Activated CD4-positive, alpha-beta memory T cell treated with anti-CD3 and anti-CD28 coated beads, Interleukin-2, amount 10 ng/mL, durations not matched to agents 7 days and 5 days (primary cell): ENCODE measurements at regions not wholly inside any gene's neighbourhood (a gene's known extent, or its start where the extent isn't known, plus 50 kb on each side); places are given as distances from the start of the nearest gene placed in this dataset.

ENCODE experiments used
- CTCF ChIA-PET: fragments of 350-600 bp; sonication (Branson Sonifier 250); formaldehyde crosslinking; loops from one replicate; lab custom pipeline; 2021; ENCODE audit warnings: antibody characterized with exemption, inconsistent platforms; lab: Charles Lee
- POLR2A ChIA-PET: fragments of 350-600 bp; sonication (Branson Sonifier 250); formaldehyde crosslinking; loops from one replicate; lab custom pipeline; 2021; ENCODE audit warnings: antibody characterized with exemption; lab: Charles Lee
- DNase-seq: peaks from one replicate; pipeline ENCODE4 v3.0.0-alpha.2; 2020
- H3K27ac Mint-ChIP-seq: one replicate; pipeline ENCODE4 v1.8.0; 2021; ENCODE audit warnings: mild to moderate bottlenecking, mixed read lengths
- H3K27me3 Mint-ChIP-seq: one replicate; pipeline ENCODE4 v1.8.0; 2021; ENCODE audit warnings: mixed read lengths
- H3K36me3 Mint-ChIP-seq: one replicate; pipeline ENCODE4 v1.8.0; 2021; ENCODE audit warnings: low read depth, mixed read lengths
- H3K4me1 Mint-ChIP-seq: one replicate; pipeline ENCODE4 v1.8.0; 2021; ENCODE audit warnings: mixed read lengths
- H3K4me3 Mint-ChIP-seq: one replicate; pipeline ENCODE4 v1.8.0; 2021; ENCODE audit warnings: mild to moderate bottlenecking, mixed read lengths
- H3K9me3 Mint-ChIP-seq: one replicate; pipeline ENCODE4 v1.8.0; 2021; ENCODE audit warnings: mixed read lengths

DNA sequence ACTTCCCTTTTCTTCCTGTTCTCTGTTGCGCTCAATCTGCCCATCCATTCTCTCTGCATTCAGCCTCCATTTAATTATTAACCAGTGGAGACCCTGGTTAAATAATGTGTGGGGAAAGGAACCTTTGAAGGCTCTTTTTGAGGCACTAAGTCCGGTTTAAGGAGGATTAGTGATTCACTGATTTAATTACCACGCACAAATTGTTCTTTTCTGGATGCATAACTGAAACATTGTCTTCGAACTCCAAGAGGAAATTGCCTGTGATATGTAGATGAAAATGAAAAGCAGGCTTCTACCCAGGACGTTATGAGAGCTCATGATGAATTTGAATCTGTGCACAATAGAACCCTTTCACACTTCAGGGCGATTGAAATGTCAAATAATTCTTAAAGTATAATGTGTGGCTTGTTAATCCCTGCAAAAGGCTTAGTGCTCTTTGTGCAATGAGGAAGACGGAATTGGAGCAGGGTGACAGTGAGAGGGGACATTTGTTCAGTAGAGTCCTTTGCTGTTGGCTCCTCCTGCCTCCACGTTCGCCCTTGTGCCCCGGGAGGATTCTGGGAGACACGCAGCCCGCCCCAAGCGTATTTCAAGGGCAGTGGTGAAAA lies 51.1 kb upstream of the ZNF236 start:
- POLR2A ChIA-PET = no interaction called here
- Mint-ChIP-seq H3K27me3 (peaks cover 27% of the 10 kb centered on the region), H3K4me1 (peaks cover 12% of the 10 kb centered on the region), H3K36me3 (peaks cover 15% of the 10 kb centered on the region), H3K27ac (no peak overlapping the region), H3K4me3 (no peak overlapping the region), H3K9me3 (peaks cover 22% of the 10 kb centered on the region)
- CTCF ChIA-PET = no interaction called here
- DNase-seq = no peak

DNA sequence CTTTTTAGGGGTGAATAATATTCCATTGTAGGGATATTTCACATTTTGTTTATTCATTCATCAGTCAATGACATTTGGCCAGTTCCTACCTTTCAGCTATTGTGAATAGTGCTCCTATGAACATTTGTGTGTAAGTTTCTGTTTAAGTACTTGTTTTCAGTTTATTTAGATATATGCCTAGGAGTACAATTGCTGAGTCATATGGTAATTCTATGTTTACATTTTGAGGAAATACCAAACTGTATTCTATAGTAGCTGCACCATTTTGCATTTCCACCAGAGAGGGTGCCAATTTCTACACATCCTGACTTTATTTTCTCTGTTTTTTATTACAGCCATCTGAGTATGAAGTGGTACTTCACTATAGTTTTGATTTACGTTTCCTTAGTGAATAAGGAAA lies 54.4 kb upstream of the ZNF236 start:
- no peak overlapping the region for H3K4me3 Mint-ChIP-seq
- H3K27me3 Mint-ChIP-seq = peaks cover 30% of the 10 kb centered on the region
- peaks cover 24% of the 10 kb centered on the region for H3K9me3 Mint-ChIP-seq
- peaks cover 15% of the 10 kb centered on the region for H3K36me3 Mint-ChIP-seq
- no peak overlapping the region for H3K27ac Mint-ChIP-seq
- CTCF ChIA-PET = no interaction called here
- DNase-seq = no peak
- POLR2A ChIA-PET = no interaction called here
- peaks cover 30% of the 10 kb centered on the region for H3K4me1 Mint-ChIP-seq

DNA sequence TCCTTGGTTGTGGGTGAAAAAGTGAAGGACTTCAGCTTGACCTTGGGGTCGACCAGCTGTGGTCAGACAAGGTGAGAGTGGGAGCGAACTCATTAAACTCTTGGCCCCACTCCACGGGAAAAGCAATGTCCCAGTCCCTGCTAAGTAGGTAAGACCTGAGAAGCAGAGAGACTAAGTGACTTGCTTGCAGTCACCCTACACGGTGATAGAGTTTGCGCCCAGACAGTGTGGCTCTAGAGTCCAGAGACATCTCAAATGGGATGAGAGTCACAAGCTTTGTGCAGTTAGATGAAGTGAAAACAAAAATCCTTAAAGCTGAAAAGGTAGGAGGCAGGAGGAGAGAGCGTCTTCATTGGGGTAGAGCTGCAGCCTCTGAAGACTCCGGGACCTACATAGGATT lies 55.9 kb upstream of the ZNF236 start:
- Mint-ChIP-seq H3K36me3 (peaks cover 23% of the 10 kb centered on the region), H3K4me3 (no peak overlapping the region), H3K27me3 (peaks cover 21% of the 10 kb centered on the region), H3K9me3 (peaks cover 31% of the 10 kb centered on the region), H3K27ac (no peak overlapping the region), H3K4me1 (peaks cover 44% of the 10 kb centered on the region)
- ChIA-PET CTCF (interaction anchor here (1.2 kb wide), 1 partner anchor 45 kb away, joined by 3 read pairs; no protein-coding TSS in a partner anchor), POLR2A (no interaction called here)
- no peak for DNase-seq

DNA sequence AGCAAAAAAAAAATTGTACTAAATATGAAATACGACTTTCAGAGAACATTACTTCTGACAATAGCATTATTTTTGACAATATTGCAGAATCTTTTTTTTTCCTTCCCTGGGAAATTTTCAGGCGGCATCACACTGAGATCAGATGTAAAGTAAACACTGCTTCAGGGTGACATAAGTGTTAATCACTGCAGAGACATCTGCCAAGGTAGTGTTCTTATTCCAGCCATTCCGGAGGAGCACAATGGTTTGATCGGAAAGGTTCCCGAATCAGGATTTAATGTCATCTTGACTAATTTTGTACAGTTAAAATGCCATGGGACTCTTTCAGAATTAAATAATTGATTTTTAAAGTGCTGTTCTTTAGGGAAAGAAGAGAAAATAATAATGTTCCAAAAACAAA lies 56.7 kb upstream of the ZNF236 start:
- H3K27me3 Mint-ChIP-seq = peaks cover 21% of the 10 kb centered on the region
- DNase-seq = no peak
- ChIA-PET CTCF (interaction anchor here (1.2 to 1.7 kb wide), 2 partner anchors 44 kb away, joined by 3 to 4 read pairs; no protein-coding TSS in a partner anchor), POLR2A (no interaction called here)
- H3K9me3 Mint-ChIP-seq = peaks cover 34% of the 10 kb centered on the region
- no peak overlapping the region for H3K4me3 Mint-ChIP-seq
- peaks cover 51% of the 10 kb centered on the region for H3K4me1 Mint-ChIP-seq
- peaks cover 24% of the 10 kb centered on the region for H3K36me3 Mint-ChIP-seq
- no peak overlapping the region for H3K27ac Mint-ChIP-seq

DNA sequence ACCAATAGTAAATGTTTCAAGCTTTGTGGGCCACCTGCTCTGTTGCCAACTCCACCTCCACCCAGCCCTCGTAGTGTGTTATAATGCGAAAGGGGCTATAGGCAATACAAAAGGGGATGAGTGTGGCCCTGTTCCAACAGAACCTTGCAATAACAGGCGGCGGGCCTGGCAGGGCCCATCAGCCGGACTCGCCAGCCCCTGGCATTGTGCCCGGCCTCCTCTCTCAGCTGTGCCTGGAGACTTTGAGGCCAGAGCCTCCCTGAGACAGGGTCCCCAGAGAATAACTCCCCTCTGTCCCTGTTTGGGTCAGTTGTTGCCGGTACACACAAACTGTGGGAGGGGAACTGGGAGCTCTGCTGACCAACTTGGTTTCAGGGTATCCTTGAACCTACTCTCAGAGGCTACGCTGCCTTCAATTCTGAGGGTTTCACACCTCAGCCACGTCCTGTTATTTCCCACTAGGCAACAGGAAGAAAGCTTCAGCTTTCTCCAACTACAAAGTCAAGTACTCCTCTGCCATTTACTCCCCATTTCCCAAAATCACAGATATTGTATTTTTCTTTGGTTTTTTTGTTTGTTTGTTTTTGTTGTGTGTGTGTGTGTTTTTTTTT lies 58.0 kb upstream of the ZNF236 start:
- Mint-ChIP-seq H3K4me1 (peaks cover 51% of the 10 kb centered on the region), H3K4me3 (no peak overlapping the region), H3K27ac (no peak overlapping the region), H3K9me3 (peaks cover 34% of the 10 kb centered on the region), H3K27me3 (peaks cover 21% of the 10 kb centered on the region), H3K36me3 (peaks cover 24% of the 10 kb centered on the region)
- POLR2A ChIA-PET = no interaction called here
- peak; percentile 29 for DNase-seq
- CTCF ChIA-PET = interaction anchor here (1.7 kb wide), 1 partner anchor 43 kb away, joined by 4 read pairs; no protein-coding TSS in a partner anchor

DNA sequence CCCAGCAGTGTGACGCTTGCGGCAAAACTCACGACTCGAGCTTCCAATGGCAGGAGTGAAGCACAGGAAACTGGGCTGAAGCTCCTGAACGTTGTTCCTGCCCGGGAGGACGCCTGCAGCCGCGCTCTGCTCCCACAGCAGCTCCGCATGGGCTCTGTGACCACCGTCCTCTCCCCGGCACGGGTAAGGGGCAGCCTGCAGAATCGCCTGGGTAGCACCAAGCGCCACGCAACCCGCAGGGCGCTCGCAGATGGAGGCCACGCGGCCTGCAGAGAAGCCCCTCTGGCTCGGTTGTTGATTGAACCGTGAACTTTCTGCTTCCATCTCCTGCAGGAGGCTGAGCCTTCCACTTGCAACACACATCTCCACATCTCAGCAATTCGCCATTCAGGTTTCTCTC lies 63.3 kb upstream of the ZNF236 start:
- H3K4me3 Mint-ChIP-seq = no peak overlapping the region
- POLR2A ChIA-PET = no interaction called here
- peaks cover 6% of the 10 kb centered on the region for H3K27me3 Mint-ChIP-seq
- peaks cover 12% of the 10 kb centered on the region for H3K9me3 Mint-ChIP-seq
- peaks cover 24% of the 10 kb centered on the region for H3K4me1 Mint-ChIP-seq
- no peak for DNase-seq
- H3K36me3 Mint-ChIP-seq = peaks cover 8% of the 10 kb centered on the region
- no peak overlapping the region for H3K27ac Mint-ChIP-seq
- CTCF ChIA-PET = no interaction called here

DNA sequence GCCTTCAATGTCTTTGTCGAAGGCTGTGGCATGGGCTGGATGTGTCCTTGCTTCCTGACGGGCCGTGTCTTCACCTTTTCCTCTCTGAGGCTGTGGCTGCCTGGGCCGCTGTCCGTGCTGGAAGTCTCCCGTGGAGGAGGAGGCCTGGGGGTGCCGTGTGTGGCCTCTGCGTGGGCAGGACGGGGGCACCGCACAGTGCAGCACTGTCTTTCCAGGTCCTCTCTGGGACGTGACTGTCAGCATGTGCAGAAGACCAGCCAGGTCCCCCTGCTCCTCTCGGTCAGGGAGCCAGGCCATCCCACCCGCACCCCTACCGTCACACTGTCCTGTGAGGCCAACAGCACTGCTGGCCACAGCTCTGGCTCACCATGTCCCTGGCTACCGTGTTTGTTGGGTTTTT lies 64.4 kb upstream of the ZNF236 start:
- H3K27me3 Mint-ChIP-seq = peaks cover 4% of the 10 kb centered on the region
- H3K4me1 Mint-ChIP-seq = peaks cover 21% of the 10 kb centered on the region
- no peak overlapping the region for H3K4me3 Mint-ChIP-seq
- H3K9me3 Mint-ChIP-seq = peaks cover 10% of the 10 kb centered on the region
- ChIA-PET CTCF (no interaction called here), POLR2A (no interaction called here)
- peaks cover 8% of the 10 kb centered on the region for H3K36me3 Mint-ChIP-seq
- no peak overlapping the region for H3K27ac Mint-ChIP-seq
- DNase-seq = no peak

DNA sequence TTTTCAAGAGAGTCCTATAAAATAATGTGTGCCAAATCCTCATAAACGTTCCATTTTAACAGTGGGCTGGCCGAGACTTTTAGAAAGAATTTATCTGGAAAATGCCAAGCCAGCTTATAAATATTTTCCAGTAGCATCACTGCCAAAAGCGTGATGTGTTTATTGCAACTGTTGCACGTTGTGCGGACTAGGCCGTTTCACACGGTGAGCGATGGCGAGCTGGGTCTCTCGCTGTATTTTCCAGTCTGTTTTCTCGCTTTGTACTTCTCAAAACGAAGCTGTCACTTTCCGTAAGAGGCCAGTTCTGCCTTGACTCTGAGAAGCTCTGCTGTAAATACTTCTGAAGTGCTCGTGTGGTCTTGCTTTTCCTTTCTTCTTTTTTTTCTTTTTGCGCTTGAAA lies 65.0 kb upstream of the ZNF236 start:
- DNase-seq = no peak
- Mint-ChIP-seq H3K4me3 (no peak overlapping the region), H3K4me1 (peaks cover 16% of the 10 kb centered on the region), H3K27me3 (peaks cover 4% of the 10 kb centered on the region), H3K36me3 (peaks cover 8% of the 10 kb centered on the region), H3K27ac (no peak overlapping the region), H3K9me3 (peaks cover 8% of the 10 kb centered on the region)
- POLR2A ChIA-PET = no interaction called here
- CTCF ChIA-PET = no interaction called here

DNA sequence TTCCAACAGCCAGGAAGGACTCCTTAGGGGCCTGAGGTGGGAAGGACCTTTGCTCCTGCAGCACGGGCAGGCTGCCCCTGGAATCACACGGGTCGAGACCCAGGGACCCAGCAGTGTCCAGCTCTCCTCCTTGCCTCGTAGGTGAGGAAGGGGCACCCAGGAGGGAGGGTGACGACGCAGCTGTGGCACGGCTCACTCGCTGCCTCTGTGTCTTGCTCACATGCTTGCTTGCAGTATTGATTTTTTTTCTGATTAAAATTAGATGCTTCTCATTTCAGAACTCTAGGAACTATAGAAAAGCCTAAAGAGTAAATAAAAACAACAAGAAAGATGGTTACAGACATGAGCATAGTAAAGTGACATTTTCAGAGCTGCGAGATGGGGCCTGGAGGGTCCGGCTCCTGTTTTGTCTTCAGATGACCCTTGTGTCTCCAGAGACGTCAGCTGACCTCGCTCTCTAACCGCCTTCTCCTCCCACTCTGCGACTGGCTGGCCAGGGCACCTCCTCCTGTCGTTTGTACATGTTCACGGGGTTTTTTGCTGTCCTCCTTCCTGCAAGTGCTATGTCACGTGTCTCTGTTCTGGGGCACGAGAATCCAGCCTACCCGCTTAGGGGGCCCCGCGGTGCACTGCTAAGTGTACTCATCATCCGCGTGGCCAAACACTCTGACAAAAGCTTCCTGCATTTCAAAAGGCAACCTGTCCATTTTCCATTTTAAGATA lies 65.7 kb upstream of the ZNF236 start:
- ChIA-PET CTCF (no interaction called here), POLR2A (no interaction called here)
- Mint-ChIP-seq H3K9me3 (peaks cover 6% of the 10 kb centered on the region), H3K4me1 (peaks cover 9% of the 10 kb centered on the region), H3K27ac (no peak overlapping the region), H3K27me3 (peaks cover 5% of the 10 kb centered on the region), H3K4me3 (no peak overlapping the region), H3K36me3 (peaks cover 3% of the 10 kb centered on the region)
- no peak for DNase-seq

DNA sequence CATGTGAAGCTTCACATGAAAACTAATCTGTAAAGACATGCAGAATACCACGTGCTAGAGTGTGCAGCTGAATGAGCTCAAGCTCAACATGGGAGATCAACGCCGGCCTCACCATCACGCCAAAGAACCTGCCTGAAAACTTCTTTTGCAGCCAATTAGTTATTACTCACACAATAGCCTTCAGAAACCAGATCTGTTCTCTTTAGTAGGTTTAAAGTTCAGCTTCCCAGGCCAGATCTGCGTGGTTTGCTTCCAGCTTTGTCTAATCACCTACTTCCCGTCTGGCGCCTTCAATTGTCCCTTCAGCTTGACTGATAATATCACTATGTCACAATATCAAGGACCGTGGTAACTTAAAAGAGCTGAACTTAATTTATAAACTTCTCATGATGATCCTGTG lies 68.0 kb upstream of the ZNF236 start:
- H3K27ac Mint-ChIP-seq = no peak overlapping the region
- peaks cover 3% of the 10 kb centered on the region for H3K36me3 Mint-ChIP-seq
- peaks cover 12% of the 10 kb centered on the region for H3K27me3 Mint-ChIP-seq
- H3K4me3 Mint-ChIP-seq = no peak overlapping the region
- DNase-seq = no peak
- H3K4me1 Mint-ChIP-seq = no peaks in the 10 kb centered on the region
- H3K9me3 Mint-ChIP-seq = peaks cover 7% of the 10 kb centered on the region
- CTCF ChIA-PET = no interaction called here
- POLR2A ChIA-PET = interaction anchor here (1.5 kb wide), 1 partner anchor 33 kb away, joined by 4 read pairs; no protein-coding TSS in a partner anchor

DNA sequence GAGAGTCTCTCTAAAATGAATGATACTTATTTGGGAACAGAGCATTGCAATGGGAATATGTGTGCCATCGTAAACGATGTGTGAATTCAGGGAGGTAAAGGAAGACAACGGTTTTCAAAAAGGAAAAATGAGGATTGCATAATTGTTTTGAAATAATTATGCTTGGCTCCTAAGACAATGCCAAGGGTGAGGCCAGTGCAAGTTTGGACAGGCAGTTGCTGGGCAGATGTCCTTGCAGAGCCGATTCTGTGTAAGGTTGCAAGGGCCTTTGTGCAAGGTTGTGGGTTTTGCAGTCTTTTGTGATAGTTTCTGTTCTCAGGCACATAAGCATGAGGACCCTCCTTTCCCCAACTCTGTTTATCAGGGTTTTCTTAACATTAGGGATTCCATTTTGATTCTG lies 70.0 kb upstream of the ZNF236 start:
- Mint-ChIP-seq H3K4me3 (no peak overlapping the region), H3K27me3 (peaks cover 12% of the 10 kb centered on the region), H3K4me1 (no peaks in the 10 kb centered on the region), H3K27ac (no peak overlapping the region), H3K9me3 (peaks cover 18% of the 10 kb centered on the region), H3K36me3 (peaks cover 8% of the 10 kb centered on the region)
- no peak for DNase-seq
- POLR2A ChIA-PET = no interaction called here
- CTCF ChIA-PET = no interaction called here

DNA sequence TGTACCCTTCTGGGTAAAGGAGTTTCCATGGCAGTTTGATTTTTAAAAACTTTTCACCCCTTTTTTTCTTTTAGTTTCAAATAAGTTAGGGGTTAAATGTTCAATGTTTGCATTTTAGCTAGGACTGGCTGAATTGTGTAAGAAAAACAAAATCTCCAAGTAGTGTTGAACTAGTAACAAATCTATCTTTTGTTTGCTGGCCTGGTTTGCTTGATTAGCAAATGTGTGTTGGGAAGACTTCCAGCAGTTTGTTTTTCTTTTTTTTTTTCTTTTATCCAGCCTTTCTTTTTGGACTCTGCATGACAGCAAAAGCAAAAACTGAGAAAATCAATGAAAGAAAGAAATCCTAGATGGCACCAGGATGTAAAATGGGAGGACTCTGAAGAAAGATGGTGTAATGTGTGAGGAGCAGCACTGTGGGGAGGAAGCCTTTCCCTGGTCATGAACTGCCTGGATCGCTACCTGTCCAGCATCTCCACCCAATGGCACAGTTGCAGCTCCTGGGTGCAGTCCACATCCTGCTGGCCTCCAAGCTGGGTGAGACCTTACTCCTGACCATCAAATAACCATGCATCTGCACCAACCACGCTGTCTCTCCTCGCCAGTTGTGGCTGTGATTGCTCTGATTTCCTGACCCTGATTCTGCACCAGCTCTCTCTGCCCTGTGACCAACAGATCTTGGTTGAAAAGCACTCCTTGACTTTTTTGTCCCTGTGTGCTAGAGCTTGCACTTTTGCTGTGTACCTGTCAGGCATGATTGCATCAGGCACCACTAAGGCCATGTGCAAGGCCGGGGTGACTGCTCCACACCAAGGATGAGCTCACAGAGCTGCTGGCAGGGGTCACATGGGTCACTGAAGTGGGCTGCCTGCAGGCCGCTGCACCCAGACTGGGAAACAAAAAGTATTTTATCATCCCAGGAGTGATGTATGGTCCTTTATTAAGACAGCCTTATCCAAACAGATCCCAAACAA lies 71.2 kb upstream of the ZNF236 start:
- H3K4me1 Mint-ChIP-seq = no peaks in the 10 kb centered on the region
- peaks cover 17% of the 10 kb centered on the region for H3K27me3 Mint-ChIP-seq
- no peak overlapping the region for H3K27ac Mint-ChIP-seq
- no peak overlapping the region for H3K4me3 Mint-ChIP-seq
- POLR2A ChIA-PET = no interaction called here
- CTCF ChIA-PET = no interaction called here
- peaks cover 8% of the 10 kb centered on the region for H3K36me3 Mint-ChIP-seq
- H3K9me3 Mint-ChIP-seq = peaks cover 22% of the 10 kb centered on the region
- DNase-seq = no peak

DNA sequence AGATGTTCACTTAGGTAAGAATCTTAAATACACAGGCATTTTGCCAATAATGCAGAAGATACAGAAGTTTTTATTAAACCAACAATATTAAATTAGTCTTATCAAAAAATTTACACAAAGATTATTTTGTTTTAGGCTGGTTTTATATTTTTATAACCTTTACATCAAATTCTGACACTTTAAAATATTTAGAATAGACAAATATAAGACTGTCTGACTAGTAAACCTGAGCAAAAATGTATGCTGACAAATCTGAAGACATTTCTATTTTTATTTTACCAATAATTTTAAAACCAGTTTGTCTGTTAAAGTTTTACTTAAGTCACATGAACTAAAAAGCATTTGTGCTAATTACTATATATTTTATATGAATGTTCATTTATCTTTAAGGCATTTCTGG lies 72.1 kb upstream of the ZNF236 start:
- Mint-ChIP-seq H3K4me3 (no peak overlapping the region), H3K27me3 (peaks cover 19% of the 10 kb centered on the region), H3K9me3 (peaks cover 25% of the 10 kb centered on the region), H3K27ac (no peak overlapping the region), H3K36me3 (peaks cover 8% of the 10 kb centered on the region), H3K4me1 (no peaks in the 10 kb centered on the region)
- POLR2A ChIA-PET = no interaction called here
- CTCF ChIA-PET = no interaction called here
- no peak for DNase-seq
